Keratinocyte (primary cell): ENCODE measurements at regions not wholly inside any gene's neighbourhood (a gene's known extent, or its start where the extent isn't known, plus 50 kb on each side); places are given as distances from the start of the nearest gene placed in this dataset.
"Not testable (repeated sequence)": the region's sequence is repeated elsewhere in the genome, so short reads cannot be mapped to it uniquely, and the experiment has no call there.

Experiments used
- CTCF ChIP-seq, 3 experiments: IDR thresholded peaks in 1 of 3; conservative IDR thresholded peaks in 1 of 3; optimal IDR thresholded peaks in 1 of 3; 2 replicates in 2 of 3; 3 replicates in 1 of 3; pipeline versions ENCODE3 to v1.5.1; 2011; ENCODE audit warnings: low read length in 3 of 3, mild to moderate bottlenecking in 3 of 3, moderate library complexity in 2 of 3, control low read depth in 1 of 3, inconsistent platforms in 1 of 3; ENCODE audit not compliant: insufficient read depth in 2 of 3; ENCODE audit errors: extremely low read depth in 1 of 3
- EZH2 ChIP-seq: IDR thresholded peaks from one replicate; pipeline ENCODE4 v1.6.1; 2012; ENCODE audit warnings: inconsistent platforms, mild to moderate bottlenecking, low read length, moderate library complexity

- not testable (repeated sequence) for TF ChIP-seq CTCF (optimal IDR thresholded peaks at IDR 0.05 in 1 of 3, IDR thresholded peaks at IDR 0.05 in 1 of 3, conservative IDR thresholded peaks at IDR 0.05 in 1 of 3; ENCODE audit: extremely low read depth in 1 of 3, insufficient read depth in 2 of 3, low read length in 3 of 3); EZH2
Observed at GRCh38 chr18:38720181-38720580, 1154.6 kb upstream of the CELF4 start.
